Pancreas (tissue), 10 donors: ENCODE measurements at regions not wholly inside any gene's neighbourhood (a gene's known extent, or its start where the extent isn't known, plus 50 kb on each side); places are given as distances from the start of the nearest gene placed in this dataset.

Source experiments
- ATAC-seq, 4 donors: fragments of 200-7000 bp; cut with Tn5 transposase; one replicate each; pipeline versions ENCODE4 v1.8.0 to v1.9.1; 2020; ENCODE audit warnings: mild to moderate bottlenecking in 4 of 4, moderate library complexity in 4 of 4
- DNase-seq, 6 donors: peaks; one replicate each; pipeline ENCODE4 v3.0.0-alpha.2; 2020
- FAIRE-seq: peaks from 2 replicates; lab custom pipeline; 2012; peaks lifted over from hg19 to GRCh38; lab: Jason Lieb, UNC
- H3K27ac ChIP-seq, 4 donors: fragments of 200-600 bp; sonication (generic); 1 replicate in 3 of 4; 2 replicates in 1 of 4; pipeline versions ENCODE4 v1.5.0 to v1.8.0; 2020
- H3K27me3 ChIP-seq, 4 donors: fragments of 200-600 bp; one replicate each; pipeline ENCODE4 v1.8.0; 2021
- H3K36me3 ChIP-seq, 3 donors: fragments of 200-600 bp; sonication (generic) in 1 of 3; one replicate each; pipeline versions ENCODE4 v1.5.0 to v1.8.0; 2020 to 2021
- H3K4me1 ChIP-seq, 3 donors: fragments of 200-600 bp; one replicate each; pipeline ENCODE4 v1.8.0; 2021
- H3K4me3 ChIP-seq, 4 donors: fragments of 200-600 bp; sonication (generic) in 2 of 4; one replicate each; pipeline versions ENCODE4 v1.5.0 to v1.8.0; 2020 to 2021
- H3K9me3 ChIP-seq, 4 donors: fragments of 200-600 bp; one replicate each; pipeline ENCODE4 v1.8.0; 2021
- CTCF ChIP-seq, 4 donors: fragments of 200-600 bp; sonication (generic) in 3 of 4; IDR thresholded peaks; one replicate each; pipeline versions ENCODE4 v1.5.0 to v1.8.0; 2021; ENCODE audit warnings: antibody characterized with exemption in 4 of 4
- WGBS, 2 donors: extraction: QIAGEN DNeasy Blood & Tissue Kit; methylation state at CpG; one replicate each; pipeline ENCODE4 v1.1.7; 2013; 5-methylcytosine and 5-hydroxymethylcytosine counted together
- intact Hi-C, 3 donors: fragments of 100-400 bp; cut with DNase I; formaldehyde crosslinking; loops; one replicate each; pipeline versions ENCODE4 v1.11.1 to v1.14.2; 2022
- donor health status: healthy with polysubstance abuse.
- donor health status: DM: no; HTN: no; CAD: no; lungs with moderate emphysema.
- donor health status: DM: no; HTN: no; CAD: no.
- donor health status: control.
- donor health status: control.
- donor health status: Bipolar disorder and iron deficiency.
- donor health status: DM: yes; HTN: yes; CAD: no.
- donor health status: DM: no; HTN: no; CAD: no.
- donor health status: DM: no; HTN: no; CAD: no.
- donor health status: DM: yes; HTN: yes; CAD: no.

DNA sequence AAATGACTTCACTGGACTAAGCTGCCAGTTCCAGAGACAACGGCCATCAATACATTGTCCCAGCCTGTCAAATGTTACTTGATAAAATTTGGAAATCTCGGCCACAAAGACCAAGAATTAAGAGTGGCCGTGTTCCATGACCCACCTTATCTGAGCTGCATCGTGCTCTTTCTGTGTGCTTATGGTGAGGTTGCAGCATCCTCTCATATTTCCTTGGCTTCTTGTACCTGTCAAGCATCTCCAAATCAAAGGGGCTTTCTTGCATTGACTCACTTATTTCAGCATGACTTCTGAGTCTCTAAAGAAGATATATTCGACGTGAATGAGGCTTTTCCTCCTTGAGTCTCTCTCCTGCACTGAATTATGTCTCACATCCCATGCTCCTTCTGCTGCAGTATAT is 421.7 kb downstream of the MCTP2 start:
- intact Hi-C loops, result no loop called here
- no peak overlapping the region for H3K27ac ChIP-seq
- no peaks in the 10 kb centered on the region for H3K4me1 ChIP-seq
- H3K9me3 ChIP-seq, result no peaks in the 10 kb centered on the region
- WGBS, 2 donors, result 55 to 67% methylated on average over 6 of the region's 6 CpGs
- FAIRE-seq (no peak), DNase-seq (no peak), ATAC-seq (no peak)
- no peak overlapping the region for H3K4me3 ChIP-seq
- no peaks in the 10 kb centered on the region for H3K36me3 ChIP-seq
- TF ChIP-seq CTCF (IDR thresholded peaks at IDR 0.05), result no peak
- H3K27me3 ChIP-seq, result no peaks in the 10 kb centered on the region

DNA sequence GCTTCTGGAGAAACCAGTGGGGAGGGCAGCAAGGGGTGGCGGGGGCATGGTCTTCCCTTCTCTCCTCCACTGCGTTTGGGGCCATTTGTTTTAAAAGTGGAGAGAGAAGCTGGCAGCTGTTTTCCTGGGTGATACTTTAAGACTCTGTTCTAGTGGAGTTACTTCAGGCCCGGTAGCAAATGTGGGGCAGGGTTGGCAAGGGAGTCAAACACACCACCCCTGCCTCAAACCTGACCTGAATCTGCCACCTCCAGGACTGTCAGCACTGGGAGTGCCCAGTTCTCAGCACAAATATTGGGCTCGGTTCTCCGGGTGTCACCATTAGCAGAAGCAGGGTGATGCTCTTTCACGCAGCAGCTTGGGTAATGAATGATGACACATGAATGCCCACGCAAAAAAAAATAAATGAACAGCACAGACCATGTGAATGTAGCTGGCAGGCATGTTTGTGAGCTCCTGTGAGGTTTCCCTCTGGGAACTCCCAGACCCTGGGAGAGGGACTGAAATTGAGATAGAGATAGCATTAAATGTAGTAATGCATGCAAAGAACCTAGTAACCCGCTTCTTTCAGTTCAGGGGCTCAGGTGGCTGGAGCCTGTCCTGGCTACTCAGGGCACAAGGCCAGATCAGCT is 424.0 kb downstream of the MCTP2 start:
- H3K4me3 ChIP-seq, result no peak overlapping the region
- intact Hi-C loops, result no loop called here
- FAIRE-seq (no peak), ATAC-seq (no peak), DNase-seq (no peak)
- no peaks in the 10 kb centered on the region for H3K9me3 ChIP-seq
- WGBS, 2 donors, result 75 to 84% methylated on average over 8 of the region's 8 CpGs
- H3K27me3 ChIP-seq, result no peaks in the 10 kb centered on the region
- TF ChIP-seq CTCF (IDR thresholded peaks at IDR 0.05), result no peak
- no peaks in the 10 kb centered on the region for H3K4me1 ChIP-seq
- H3K36me3 ChIP-seq, result no peaks in the 10 kb centered on the region
- H3K27ac ChIP-seq, result no peak overlapping the region

- FAIRE-seq (no peak), ATAC-seq (no peak), DNase-seq (no peak)
- no peak overlapping the region for H3K4me3 ChIP-seq
- no peak overlapping the region for H3K27ac ChIP-seq
- no peaks in the 10 kb centered on the region for H3K4me1 ChIP-seq
- no peaks in the 10 kb centered on the region for H3K9me3 ChIP-seq
- TF ChIP-seq CTCF (IDR thresholded peaks at IDR 0.05), result no peak
- intact Hi-C loops, result loop anchor here in 1 of 3 donors (10.0 kb wide), 1 partner anchor 629 kb away; no protein-coding TSS in a partner anchor
- no peaks in the 10 kb centered on the region for H3K27me3 ChIP-seq
- 48 to 65% methylated on average over 7 of the region's 7 CpGs for WGBS, 2 donors
- no peaks in the 10 kb centered on the region for H3K36me3 ChIP-seq
Observed at GRCh38 chr15:94665676-94666441, 434.5 kb downstream of the MCTP2 start.

GRCh38 chr15:94666553-94666952 is 435.2 kb downstream of the MCTP2 start:
- no peak for DNase-seq
- Histone ChIP-seq H3K4me3 (no peak overlapping the region), H3K4me1 (no peaks in the 10 kb centered on the region), H3K36me3 (no peaks in the 10 kb centered on the region), H3K27me3 (no peaks in the 10 kb centered on the region), H3K27ac (no peak overlapping the region), H3K9me3 (no peaks in the 10 kb centered on the region)
- no peak for TF ChIP-seq CTCF (IDR thresholded peaks at IDR 0.05)
- FAIRE-seq, result no peak
- intact Hi-C loops, result loop anchor here in 1 of 3 donors (10.0 kb wide), 1 partner anchor 628 kb away; no protein-coding TSS in a partner anchor
- 34 to 46% methylated on average over 5 of the region's 5 CpGs for WGBS, 2 donors
- ATAC-seq, result no peak

DNA sequence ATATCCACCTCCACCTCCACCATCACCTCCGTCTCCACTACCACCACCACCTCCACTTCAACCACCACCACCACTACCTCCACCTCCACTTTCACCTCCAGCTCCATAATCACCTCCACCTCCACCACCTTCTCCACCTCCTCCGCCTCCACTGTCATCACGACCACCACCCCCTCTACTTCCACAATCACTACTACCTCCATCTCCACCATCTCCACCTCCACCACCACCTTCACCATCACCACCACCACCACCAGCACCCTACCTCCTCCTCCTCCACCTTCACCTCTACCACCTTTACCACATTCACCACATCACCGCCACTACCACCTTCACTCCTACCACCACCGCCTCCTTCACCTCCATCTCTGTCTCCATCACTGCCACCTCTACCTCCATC is 435.7 kb downstream of the MCTP2 start:
- TF ChIP-seq CTCF (IDR thresholded peaks at IDR 0.05), result no peak
- intact Hi-C loops, result loop anchor here in 1 of 3 donors (10.0 kb wide), 1 partner anchor 628 kb away; no protein-coding TSS in a partner anchor
- ATAC-seq, result no peak

More for the DNA sequence above, 435.7 kb downstream of the MCTP2 start:
- Histone ChIP-seq H3K4me1 (no peaks in the 10 kb centered on the region), H3K9me3 (no peaks in the 10 kb centered on the region), H3K27ac (no peak overlapping the region), H3K36me3 (no peaks in the 10 kb centered on the region), H3K27me3 (no peaks in the 10 kb centered on the region), H3K4me3 (no peak overlapping the region)
- no peak for DNase-seq
- no peak for FAIRE-seq
- 59 to 70% methylated on average over 5 of the region's 5 CpGs for WGBS, 2 donors
